Endothelial cell (in vitro differentiated cells): ENCODE measurements at regions not wholly inside any gene's neighbourhood (a gene's known extent, or its start where the extent isn't known, plus 50 kb on each side); places are given as distances from the start of the nearest gene placed in this dataset.

ENCODE experiments used
- DNase-seq: peaks from one replicate; pipeline ENCODE4 v3.0.0; 2021; ENCODE audit warnings: low spot score
- H3K27ac Mint-ChIP-seq: one replicate; pipeline ENCODE4 v1.8.0; 2021; ENCODE audit warnings: mixed read lengths, inconsistent platforms; ENCODE audit not compliant: unreplicated experiment
- H3K27me3 Mint-ChIP-seq: one replicate; pipeline ENCODE4 v1.8.0; 2021; ENCODE audit warnings: mild to moderate bottlenecking, moderate library complexity, mixed read lengths, inconsistent platforms; ENCODE audit not compliant: unreplicated experiment
- H3K36me3 Mint-ChIP-seq: one replicate; pipeline ENCODE4 v1.8.0; 2021; ENCODE audit warnings: mild to moderate bottlenecking, low read depth, mixed read lengths, inconsistent platforms; ENCODE audit not compliant: unreplicated experiment
- H3K4me1 Mint-ChIP-seq: one replicate; pipeline ENCODE4 v1.8.0; 2021; ENCODE audit warnings: mild to moderate bottlenecking, mixed read lengths, inconsistent platforms; ENCODE audit not compliant: unreplicated experiment
- H3K4me3 Mint-ChIP-seq: one replicate; pipeline ENCODE4 v1.8.0; 2021; ENCODE audit warnings: mild to moderate bottlenecking, mixed read lengths, inconsistent platforms; ENCODE audit not compliant: unreplicated experiment
- H3K9me3 Mint-ChIP-seq: one replicate; pipeline ENCODE4 v1.8.0; 2021; ENCODE audit warnings: mixed read lengths, inconsistent platforms; ENCODE audit not compliant: unreplicated experiment
- CTCF ChIP-seq: fragments of 200-600 bp; sonication (generic); IDR thresholded peaks from one replicate; pipeline ENCODE4 v1.5.0; 2021; ENCODE audit warnings: antibody characterized with exemption; ENCODE audit not compliant: unreplicated experiment

- no peak for TF ChIP-seq CTCF
- no peaks in the 10 kb centered on the region for H3K36me3 Mint-ChIP-seq
- H3K27ac Mint-ChIP-seq = no peak overlapping the region
- DNase-seq = no peak
- no peak overlapping the region for H3K4me3 Mint-ChIP-seq
- H3K9me3 Mint-ChIP-seq = no peaks in the 10 kb centered on the region
- peaks cover 3% of the 10 kb centered on the region for H3K27me3 Mint-ChIP-seq
- H3K4me1 Mint-ChIP-seq = no peaks in the 10 kb centered on the region
These were observed 66.5 kb upstream of the CAMK1G start for GRCh38 chr1:209516771-209517680.

GRCh38 chr1:209517681-209518050, 65.8 kb upstream of the CAMK1G start:
- H3K4me1 Mint-ChIP-seq = no peaks in the 10 kb centered on the region
- no peaks in the 10 kb centered on the region for H3K36me3 Mint-ChIP-seq
- no peak overlapping the region for H3K4me3 Mint-ChIP-seq
- DNase-seq = no peak
- H3K9me3 Mint-ChIP-seq = no peaks in the 10 kb centered on the region
- H3K27me3 Mint-ChIP-seq = peaks cover 3% of the 10 kb centered on the region
- TF ChIP-seq CTCF = no peak
- H3K27ac Mint-ChIP-seq = no peak overlapping the region

- H3K4me1 Mint-ChIP-seq = no peaks in the 10 kb centered on the region
- peaks cover under 1% of the 10 kb centered on the region for H3K27me3 Mint-ChIP-seq
- H3K27ac Mint-ChIP-seq = no peak overlapping the region
- DNase-seq = no peak
- no peak overlapping the region for H3K4me3 Mint-ChIP-seq
- no peaks in the 10 kb centered on the region for H3K36me3 Mint-ChIP-seq
- no peak for TF ChIP-seq CTCF
- H3K9me3 Mint-ChIP-seq = no peaks in the 10 kb centered on the region
These were observed 63.7 kb upstream of the CAMK1G start for GRCh38 chr1:209519786-209520185.

GRCh38 chr1:209522826-209523225, 60.7 kb upstream of the CAMK1G start:
- DNase-seq = no peak
- no peak overlapping the region for H3K27ac Mint-ChIP-seq
- H3K36me3 Mint-ChIP-seq = no peaks in the 10 kb centered on the region
- no peaks in the 10 kb centered on the region for H3K4me1 Mint-ChIP-seq
- no peak overlapping the region for H3K4me3 Mint-ChIP-seq
- no peaks in the 10 kb centered on the region for H3K27me3 Mint-ChIP-seq
- TF ChIP-seq CTCF = no peak
- no peaks in the 10 kb centered on the region for H3K9me3 Mint-ChIP-seq

- DNase-seq = no peak
- Mint-ChIP-seq H3K4me1 (no peaks in the 10 kb centered on the region), H3K36me3 (no peaks in the 10 kb centered on the region), H3K9me3 (no peaks in the 10 kb centered on the region), H3K27ac (no peak overlapping the region), H3K27me3 (peaks cover 1% of the 10 kb centered on the region), H3K4me3 (no peak overlapping the region)
- no peak for TF ChIP-seq CTCF
These were observed 57.4 kb upstream of the CAMK1G start for GRCh38 chr1:209526137-209526536.
